ES-I3 (cell line): ENCODE measurements at regions not wholly inside any gene's neighbourhood (a gene's known extent, or its start where the extent isn't known, plus 50 kb on each side); places are given as distances from the start of the nearest gene placed in this dataset.

Experiments
- H3K36me3 ChIP-seq: 2 replicates; pipeline ENCODE4 v1.6.1; 2013; ENCODE audit warnings: mild to moderate bottlenecking, low read length, control low read depth, moderate library complexity; ENCODE audit not compliant: insufficient read depth
- H3K4me1 ChIP-seq: 2 replicates; pipeline ENCODE4 v1.6.1; 2013; ENCODE audit warnings: mild to moderate bottlenecking, control low read depth, low read length; ENCODE audit not compliant: insufficient read depth
- H3K9ac ChIP-seq: 2 replicates; pipeline ENCODE4 v1.6.1; 2013; ENCODE audit warnings: low read depth, mild to moderate bottlenecking, low read length, moderate library complexity
- H3K9me3 ChIP-seq: 2 replicates; pipeline ENCODE4 v1.6.1; 2013; ENCODE audit warnings: mild to moderate bottlenecking, low read length, moderate library complexity; ENCODE audit not compliant: control insufficient read depth, insufficient read depth

- no peaks in the 10 kb centered on the region for H3K9me3 ChIP-seq
- H3K4me1 ChIP-seq = no peaks in the 10 kb centered on the region; the same call in 1 of the 2 replicates
- no peak overlapping the region for H3K9ac ChIP-seq
- H3K36me3 ChIP-seq = no peaks in the 10 kb centered on the region
Measured at GRCh38 chr3:188954590-188955208, 217.1 kb upstream of the TPRG1 start.

DNA sequence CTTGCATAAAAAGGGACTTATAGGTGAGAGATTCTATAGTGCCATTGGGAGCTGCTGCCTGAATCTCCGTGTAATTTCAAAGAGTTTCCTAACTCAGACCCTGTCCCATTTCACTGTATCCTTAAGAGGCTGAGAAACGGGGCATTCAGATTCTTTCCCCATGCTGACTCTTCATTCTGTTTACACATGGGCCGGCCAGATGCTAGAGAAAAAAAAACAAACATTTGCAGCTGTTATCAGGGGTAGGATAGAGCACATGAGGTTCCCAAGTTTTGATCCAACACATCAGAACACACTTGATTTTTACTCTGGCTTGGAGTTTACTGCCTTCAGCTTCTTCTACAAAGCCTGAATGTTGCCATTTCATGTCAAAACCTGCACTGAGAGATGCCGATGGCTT lies 215.9 kb upstream of the TPRG1 start:
- Histone ChIP-seq H3K4me1 (no peaks in the 10 kb centered on the region; the same call in 1 of the 2 replicates), H3K36me3 (no peaks in the 10 kb centered on the region), H3K9me3 (no peaks in the 10 kb centered on the region), H3K9ac (no peak overlapping the region)

- Histone ChIP-seq H3K9me3 (no peaks in the 10 kb centered on the region), H3K4me1 (no peaks in the 10 kb centered on the region), H3K9ac (no peak overlapping the region), H3K36me3 (no peaks in the 10 kb centered on the region)
Measured at GRCh38 chr3:188956839-188957489, 214.8 kb upstream of the TPRG1 start.

DNA sequence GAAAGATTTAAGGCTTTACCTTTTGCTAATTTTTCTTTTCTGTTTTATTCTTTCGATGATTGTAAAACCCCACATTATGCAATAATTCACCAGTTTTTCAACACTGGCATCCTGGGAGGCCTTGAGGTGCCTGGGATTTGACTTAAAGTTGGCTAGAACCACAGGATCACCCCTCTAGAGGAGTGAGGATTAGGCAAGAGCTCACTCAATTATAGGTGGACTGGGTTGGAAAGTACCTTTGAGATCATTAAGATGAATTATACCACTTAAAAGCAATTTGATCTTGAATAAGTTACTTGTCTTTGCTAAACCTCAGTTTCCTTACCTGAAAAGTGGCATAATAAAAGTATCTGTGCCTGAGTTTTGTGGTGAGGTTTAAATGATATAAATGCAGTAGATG lies 212.8 kb upstream of the TPRG1 start:
- H3K9me3 ChIP-seq = no peaks in the 10 kb centered on the region
- no peak overlapping the region for H3K9ac ChIP-seq
- H3K4me1 ChIP-seq = no peaks in the 10 kb centered on the region
- H3K36me3 ChIP-seq = no peaks in the 10 kb centered on the region

- Histone ChIP-seq H3K9me3 (no peaks in the 10 kb centered on the region), H3K36me3 (no peaks in the 10 kb centered on the region), H3K4me1 (no peaks in the 10 kb centered on the region), H3K9ac (no peak overlapping the region)
Measured at GRCh38 chr3:188962253-188963247, 209.2 kb upstream of the TPRG1 start.

DNA sequence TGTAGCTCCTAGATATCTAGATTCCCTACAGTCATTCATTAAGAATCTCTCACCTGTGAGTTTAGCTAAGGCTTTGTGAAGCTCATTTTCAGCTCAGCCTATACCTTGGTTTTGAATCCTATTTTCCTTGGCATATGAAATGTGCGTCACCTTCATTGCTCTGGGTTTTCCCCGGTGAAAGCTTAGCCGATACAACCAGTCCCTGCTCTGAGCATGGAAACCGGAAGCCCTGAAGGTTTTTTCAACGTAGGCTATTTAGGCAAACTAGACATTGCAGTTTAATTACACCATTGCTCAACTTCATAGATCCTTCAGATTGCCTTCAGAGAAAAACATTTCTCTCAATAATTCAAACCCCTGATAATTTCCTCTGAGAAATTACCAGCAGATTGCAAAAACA lies 206.8 kb upstream of the TPRG1 start:
- H3K9me3 ChIP-seq = no peaks in the 10 kb centered on the region
- H3K9ac ChIP-seq = no peak overlapping the region
- H3K4me1 ChIP-seq = no peaks in the 10 kb centered on the region
- H3K36me3 ChIP-seq = no peaks in the 10 kb centered on the region

GRCh38 chr3:188972310-188972709 lies 199.5 kb upstream of the TPRG1 start:
- Histone ChIP-seq H3K9ac (no peak overlapping the region), H3K9me3 (no peaks in the 10 kb centered on the region), H3K36me3 (no peaks in the 10 kb centered on the region), H3K4me1 (peaks cover 2% of the 10 kb centered on the region; the same call in 1 of the 2 replicates)

DNA sequence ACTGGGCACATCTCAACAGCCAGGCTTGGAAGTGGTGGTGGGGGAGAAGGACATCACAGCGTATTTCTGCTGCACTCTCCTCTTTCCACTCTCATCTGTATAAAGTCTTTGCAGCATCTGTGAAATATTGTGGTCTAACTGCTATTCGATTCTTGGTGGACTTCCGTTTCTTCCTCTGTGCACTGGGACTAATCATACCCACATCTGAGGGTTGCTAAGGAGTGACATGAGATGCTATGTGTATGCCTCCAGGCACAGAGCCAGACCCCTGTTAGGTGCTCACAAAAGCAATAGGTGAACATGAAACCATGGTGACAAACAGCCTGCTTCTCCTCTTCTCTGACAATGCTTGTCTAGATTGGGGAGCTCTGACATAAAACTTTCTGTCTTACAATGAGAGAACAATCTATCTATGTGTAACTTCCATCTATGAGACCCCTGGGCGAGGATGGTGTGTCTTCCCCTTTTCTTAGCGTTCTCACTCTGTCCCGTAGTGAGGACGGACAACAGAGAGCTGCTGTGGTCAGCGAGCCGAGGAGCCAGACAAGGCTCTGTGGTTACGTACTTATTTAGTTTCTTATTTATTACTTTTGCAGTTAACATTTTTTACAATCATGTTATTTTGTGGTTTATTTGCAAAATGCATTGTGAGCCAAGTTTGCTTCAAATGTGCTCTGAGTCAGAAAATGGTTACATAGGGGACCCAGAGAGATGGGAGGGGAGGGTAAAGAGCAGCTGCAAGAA lies 196.7 kb upstream of the TPRG1 start:
- Histone ChIP-seq H3K9ac (no peak overlapping the region), H3K36me3 (no peaks in the 10 kb centered on the region), H3K9me3 (no peaks in the 10 kb centered on the region), H3K4me1 (peaks cover 13% of the 10 kb centered on the region)

DNA sequence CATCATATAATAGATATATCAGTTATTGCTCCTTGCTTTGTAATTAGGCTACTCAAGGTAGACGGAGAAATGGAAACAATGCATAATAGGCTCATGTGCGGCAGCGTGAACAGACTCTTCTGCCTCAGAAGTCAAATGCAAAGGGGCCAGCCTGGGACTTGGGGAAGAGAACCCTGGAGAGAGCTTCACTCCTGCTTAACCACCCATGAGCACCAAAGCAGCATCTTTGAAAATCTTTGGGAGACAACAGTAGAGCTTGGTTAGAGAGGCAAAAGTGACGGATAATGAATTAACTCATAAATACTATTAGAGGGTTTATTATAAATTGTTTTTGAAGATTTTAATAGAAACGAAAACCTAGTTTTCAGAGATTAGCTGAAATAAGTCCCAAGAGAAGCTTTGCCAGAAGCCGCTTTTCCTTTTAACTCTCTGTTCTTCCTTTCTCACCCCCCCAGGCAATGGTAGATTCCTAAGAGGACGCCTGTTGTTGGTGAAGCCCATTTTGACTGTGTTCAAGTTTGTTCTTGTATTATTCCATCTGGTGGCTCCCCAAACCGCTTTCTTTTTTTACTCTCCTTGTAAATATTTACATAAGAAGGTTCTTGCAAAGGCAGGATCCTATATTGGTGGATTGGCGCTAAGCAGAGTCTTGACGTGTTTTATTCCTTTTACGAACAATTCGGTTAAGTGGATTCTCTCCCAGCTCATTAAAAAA lies 196.0 kb upstream of the TPRG1 start:
- Histone ChIP-seq H3K36me3 (no peaks in the 10 kb centered on the region), H3K4me1 (peaks cover 13% of the 10 kb centered on the region), H3K9ac (no peak overlapping the region), H3K9me3 (no peaks in the 10 kb centered on the region)

DNA sequence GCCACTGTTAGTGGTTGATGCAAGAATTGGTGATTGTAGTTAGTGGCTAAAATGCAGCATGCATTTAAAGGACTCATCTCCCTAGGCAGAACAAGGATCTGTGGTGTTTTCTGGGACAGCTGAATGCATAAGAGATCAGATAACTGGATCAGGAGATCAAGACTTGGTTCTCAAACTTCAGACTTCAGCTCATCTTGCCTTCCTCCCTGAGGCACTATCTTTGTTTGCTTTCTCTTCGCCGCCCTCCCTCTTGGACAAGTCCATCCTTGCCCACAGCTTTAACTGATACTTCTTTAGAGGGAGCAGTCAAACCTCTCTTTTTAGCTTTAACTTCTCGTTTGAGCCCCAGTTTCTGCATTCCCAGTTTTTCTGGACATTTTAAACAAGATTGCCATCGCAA lies 195.4 kb upstream of the TPRG1 start:
- peaks cover 13% of the 10 kb centered on the region for H3K4me1 ChIP-seq
- H3K36me3 ChIP-seq = no peaks in the 10 kb centered on the region
- H3K9me3 ChIP-seq = no peaks in the 10 kb centered on the region
- H3K9ac ChIP-seq = no peak overlapping the region

- no peaks in the 10 kb centered on the region for H3K36me3 ChIP-seq
- no peak overlapping the region for H3K9ac ChIP-seq
- no peaks in the 10 kb centered on the region for H3K9me3 ChIP-seq
- H3K4me1 ChIP-seq = peaks cover 13% of the 10 kb centered on the region
Measured at GRCh38 chr3:188978421-188979171, 193.2 kb upstream of the TPRG1 start.

- H3K36me3 ChIP-seq = no peaks in the 10 kb centered on the region
- H3K9ac ChIP-seq = no peak overlapping the region
- no peaks in the 10 kb centered on the region for H3K9me3 ChIP-seq
- H3K4me1 ChIP-seq = peaks cover 13% of the 10 kb centered on the region
Measured at GRCh38 chr3:188979248-188979647, 192.5 kb upstream of the TPRG1 start.

GRCh38 chr3:188979669-188980310 lies 192.0 kb upstream of the TPRG1 start:
- H3K4me1 ChIP-seq = peaks cover 13% of the 10 kb centered on the region
- no peaks in the 10 kb centered on the region for H3K36me3 ChIP-seq
- no peak overlapping the region for H3K9ac ChIP-seq
- H3K9me3 ChIP-seq = no peaks in the 10 kb centered on the region
